HCT116 (cell line): ENCODE measurements at regions not wholly inside any gene's neighbourhood (a gene's known extent, or its start where the extent isn't known, plus 50 kb on each side); places are given as distances from the start of the nearest gene placed in this dataset.

Experiments
- EZH2phosphoT487 ChIP-seq: fragments of 200-600 bp; IDR thresholded peaks from 2 replicates; pipeline ENCODE4 v1.6.1; 2018; ENCODE audit warnings: antibody characterized with exemption, borderline replicate concordance
- POLR2A ChIP-seq: IDR thresholded peaks from 2 replicates; pipeline ENCODE4 v1.7.0; 2011; ENCODE audit warnings: borderline replicate concordance; ENCODE audit not compliant: insufficient read depth, insufficient read length; ENCODE audit errors: extremely low read depth
- POLR2AphosphoS5 ChIP-seq: IDR thresholded peaks from 2 replicates; pipeline ENCODE4 v1.6.1; 2011; ENCODE audit warnings: mild to moderate bottlenecking, low read depth, low read length, moderate library complexity
- TF ChIP-seq, protein P1 (sequence below), 3 experiments: fragments of 200-600 bp in 1 of 3; sonication (generic) in 1 of 3; IDR thresholded peaks in 2 of 3; conservative IDR thresholded peaks in 1 of 3; 2 replicates each; pipeline ENCODE4 v1.5.1; 2012 to 2017; ENCODE audit warnings: low read depth in 2 of 3, low read length in 2 of 3, antibody characterized with exemption in 1 of 3, borderline replicate concordance in 1 of 3, control low read depth in 1 of 3, mild to moderate bottlenecking in 1 of 3, mixed read lengths in 1 of 3, mixed run types in 1 of 3, moderate library complexity in 1 of 3; ENCODE audit not compliant: insufficient read depth in 1 of 3

DNA sequence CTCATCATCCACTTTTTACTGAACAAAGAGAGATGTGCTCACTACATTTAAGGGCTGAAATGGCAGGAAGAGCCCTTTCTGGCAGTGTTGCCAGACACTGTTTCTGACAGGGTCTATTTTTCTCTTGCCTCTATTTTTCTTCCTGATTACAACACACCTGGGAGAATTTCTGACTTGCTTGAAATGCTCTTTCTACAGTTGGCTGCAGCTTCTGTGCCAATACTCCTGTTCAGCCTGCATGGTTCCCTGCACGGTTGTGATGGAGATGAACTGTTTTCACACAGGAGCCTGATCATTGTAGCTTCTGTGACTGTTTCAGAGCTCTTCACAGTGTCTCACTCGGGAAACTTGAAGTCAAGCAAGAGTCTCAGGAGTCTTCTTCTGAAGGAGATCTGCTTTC is 83.0 kb upstream of the DLG1 start:
- TF ChIP-seq EZH2phosphoT487 (no peak), POLR2A (no peak), POLR2AphosphoS5 (no peak)
- TF ChIP-seq, protein P1, sequence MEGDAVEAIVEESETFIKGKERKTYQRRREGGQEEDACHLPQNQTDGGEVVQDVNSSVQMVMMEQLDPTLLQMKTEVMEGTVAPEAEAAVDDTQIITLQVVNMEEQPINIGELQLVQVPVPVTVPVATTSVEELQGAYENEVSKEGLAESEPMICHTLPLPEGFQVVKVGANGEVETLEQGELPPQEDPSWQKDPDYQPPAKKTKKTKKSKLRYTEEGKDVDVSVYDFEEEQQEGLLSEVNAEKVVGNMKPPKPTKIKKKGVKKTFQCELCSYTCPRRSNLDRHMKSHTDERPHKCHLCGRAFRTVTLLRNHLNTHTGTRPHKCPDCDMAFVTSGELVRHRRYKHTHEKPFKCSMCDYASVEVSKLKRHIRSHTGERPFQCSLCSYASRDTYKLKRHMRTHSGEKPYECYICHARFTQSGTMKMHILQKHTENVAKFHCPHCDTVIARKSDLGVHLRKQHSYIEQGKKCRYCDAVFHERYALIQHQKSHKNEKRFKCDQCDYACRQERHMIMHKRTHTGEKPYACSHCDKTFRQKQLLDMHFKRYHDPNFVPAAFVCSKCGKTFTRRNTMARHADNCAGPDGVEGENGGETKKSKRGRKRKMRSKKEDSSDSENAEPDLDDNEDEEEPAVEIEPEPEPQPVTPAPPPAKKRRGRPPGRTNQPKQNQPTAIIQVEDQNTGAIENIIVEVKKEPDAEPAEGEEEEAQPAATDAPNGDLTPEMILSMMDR (IDR thresholded peaks at IDR 0.05 in 2 of 3, conservative IDR thresholded peaks at IDR 0.05 in 1 of 3; ENCODE audit: borderline replicate concordance in 1 of 3, insufficient read depth in 1 of 3, low read depth in 2 of 3, low read length in 2 of 3) = no peak
